ENCODE measurements at regions not wholly inside any gene's neighbourhood (a gene's known extent, or its start where the extent isn't known, plus 50 kb on each side); places are given as distances from the start of the nearest gene placed in this dataset.

DNA sequence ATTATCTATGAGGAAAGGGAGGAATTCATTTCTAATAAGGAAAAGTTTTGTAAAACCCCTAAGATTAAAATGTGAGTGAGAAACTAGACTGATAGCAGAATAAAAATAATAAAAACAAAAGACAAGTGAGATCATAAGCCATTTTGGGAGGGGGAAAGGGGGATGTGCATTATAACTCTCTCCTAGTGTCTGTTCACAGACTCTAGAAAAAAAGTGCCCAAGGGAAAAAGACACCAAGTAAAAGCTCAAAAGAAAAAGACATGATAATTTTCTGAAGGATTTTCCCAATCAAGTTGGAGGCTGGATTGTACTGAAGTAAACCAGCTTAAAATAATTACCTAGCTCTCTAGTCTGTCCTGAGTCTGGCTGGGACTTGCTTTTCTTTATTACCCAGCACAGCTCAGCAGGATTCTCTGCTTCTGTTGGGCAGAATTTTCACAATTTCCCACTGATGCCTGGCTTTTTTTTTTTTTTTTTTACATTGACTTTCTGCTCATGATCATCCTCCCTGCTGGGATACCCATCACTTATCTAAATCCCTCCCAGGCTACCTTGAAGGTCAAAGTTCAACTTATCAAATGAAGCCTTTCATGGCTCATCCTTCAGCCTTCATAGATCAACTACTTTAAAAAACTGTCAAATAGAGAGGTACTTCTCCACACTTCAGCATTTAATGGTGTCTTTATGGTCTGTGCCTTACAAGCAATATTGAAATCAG, 124.2 kb upstream of the KCNJ16 start:
- intact Hi-C loops (cut with DNase I), result no loop called here
- DNase-seq, result no peak

DNA sequence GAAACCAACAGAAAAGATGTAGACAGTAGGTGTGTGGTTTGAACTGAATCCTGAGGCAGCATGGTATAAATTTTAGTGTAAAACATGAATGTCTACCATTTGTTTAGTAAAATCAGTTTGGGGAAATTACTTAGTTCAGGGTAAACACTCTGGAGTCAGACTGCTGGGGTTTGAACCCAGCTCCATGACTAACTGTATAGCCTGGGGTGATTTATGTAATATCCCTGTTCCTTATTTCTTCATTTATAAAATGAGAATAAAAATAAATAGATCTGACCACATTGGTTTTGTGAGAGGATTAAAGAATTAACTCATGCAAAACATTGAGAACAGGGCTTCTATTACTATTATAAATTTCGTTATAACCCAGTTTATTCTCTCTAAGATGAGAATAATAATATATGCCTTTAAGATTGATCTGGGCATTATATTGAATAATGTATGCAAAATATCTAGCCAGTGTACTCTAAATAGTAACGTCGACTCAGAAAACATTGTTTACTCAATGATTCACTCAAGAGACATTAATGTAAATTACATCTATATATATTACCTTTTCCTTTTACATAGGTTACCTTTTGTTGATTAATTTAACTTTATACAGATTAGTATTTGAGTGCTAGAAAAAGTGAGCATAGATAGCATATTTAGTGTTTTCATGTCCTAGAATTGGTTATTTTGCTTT, 120.6 kb upstream of the KCNJ16 start:
- no peak for DNase-seq
- intact Hi-C loops (cut with DNase I), result no loop called here

DNA sequence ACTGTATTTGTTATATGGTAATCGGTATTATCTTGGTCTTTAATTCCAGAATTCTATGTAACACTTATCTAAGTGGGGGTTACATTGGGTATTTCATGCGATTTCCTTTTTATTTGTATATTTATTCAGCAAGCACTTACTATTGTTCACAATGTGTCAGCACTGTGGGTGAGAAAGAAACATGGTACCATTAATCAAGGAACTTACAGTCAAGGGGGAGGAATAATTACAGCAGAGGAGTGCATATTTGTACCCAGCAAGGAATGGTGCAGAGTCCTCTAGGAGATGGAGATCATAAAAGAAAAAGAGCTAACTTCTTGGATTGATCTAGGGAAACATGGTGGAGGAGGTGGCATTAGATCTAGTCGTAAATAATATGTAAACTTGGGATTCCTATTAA, 117.0 kb upstream of the KCNJ16 start:
- intact Hi-C loops (cut with DNase I), result no loop called here
- no peak for DNase-seq

DNA sequence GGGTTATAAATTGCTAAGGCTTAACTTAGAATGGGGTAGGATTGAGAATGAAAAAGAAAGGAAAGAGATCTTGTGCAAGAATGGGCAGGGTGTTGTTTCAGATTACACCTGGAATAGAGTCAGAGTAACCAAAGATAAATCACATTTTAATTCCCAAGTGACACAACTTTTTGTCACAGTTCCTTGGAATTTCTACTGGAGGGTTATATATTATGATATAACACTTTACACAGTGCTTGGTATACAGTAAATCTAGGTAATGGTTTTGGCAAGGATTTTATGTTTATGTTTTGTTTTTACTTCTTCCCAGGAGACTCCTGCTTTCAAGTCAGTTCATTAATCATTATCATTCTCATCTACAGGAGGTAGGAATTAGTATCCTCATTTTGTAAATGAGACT, 115.7 kb upstream of the KCNJ16 start:
- DNase-seq, result no peak
- intact Hi-C loops (cut with DNase I), result no loop called here

DNA sequence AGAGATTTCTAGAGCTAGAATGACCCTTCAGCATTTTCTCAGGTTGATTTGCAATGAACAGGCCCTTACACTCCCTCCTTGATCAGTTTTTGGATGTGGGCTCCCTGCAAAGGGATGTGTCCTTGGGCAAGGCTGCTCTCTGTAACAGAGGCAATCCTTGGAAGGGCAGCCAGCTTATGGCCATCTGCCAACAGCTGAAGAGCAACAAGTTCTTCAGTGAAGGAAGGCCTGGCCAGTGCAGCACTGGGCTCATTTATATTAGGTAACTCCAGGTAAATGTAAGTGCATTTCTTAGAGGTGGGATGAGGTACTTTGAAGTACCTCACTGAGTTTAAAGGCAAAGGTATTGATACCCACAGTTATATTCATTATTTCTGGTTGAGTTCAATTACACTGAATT, 114.3 kb upstream of the KCNJ16 start:
- peak in 29 of 42 donors; percentile 3 to 49 (median 16) for DNase-seq
- intact Hi-C loops (cut with DNase I), result no loop called here

DNA sequence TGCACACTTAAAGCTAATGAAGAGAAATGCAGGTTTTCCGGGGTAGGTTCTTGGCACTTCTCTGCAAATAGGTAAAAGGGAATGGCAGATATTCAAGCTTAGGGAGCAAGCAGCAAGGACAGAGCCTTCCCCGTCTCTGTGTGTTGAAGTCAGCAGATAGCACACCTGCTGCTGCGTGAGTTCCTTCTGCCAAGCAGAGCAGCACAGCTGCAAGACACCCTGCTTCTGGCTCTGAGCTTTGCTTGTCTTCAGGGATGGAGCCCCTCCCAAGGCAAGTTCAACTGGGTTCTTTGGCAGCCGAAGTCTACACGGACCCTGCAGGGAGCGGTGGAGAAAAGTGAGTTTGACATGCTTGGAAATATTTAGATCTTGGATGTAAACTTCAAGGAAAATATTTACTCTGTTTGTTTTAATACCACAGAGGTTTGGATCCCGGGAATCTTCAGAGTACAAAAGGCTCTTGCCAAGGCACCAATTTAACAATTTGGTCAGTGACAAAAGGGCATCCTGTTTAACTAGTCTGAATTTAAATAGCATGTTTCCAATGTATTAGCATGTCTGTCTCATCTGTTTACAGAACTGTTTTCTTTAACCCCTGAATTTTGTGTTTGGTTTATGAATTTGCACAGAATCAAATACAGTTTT, 113.4 kb upstream of the KCNJ16 start:
- DNase-seq, result peak in 19 of 42 donors; percentile 3 to 43 (median 21)
- intact Hi-C loops (cut with DNase I), result no loop called here

DNA sequence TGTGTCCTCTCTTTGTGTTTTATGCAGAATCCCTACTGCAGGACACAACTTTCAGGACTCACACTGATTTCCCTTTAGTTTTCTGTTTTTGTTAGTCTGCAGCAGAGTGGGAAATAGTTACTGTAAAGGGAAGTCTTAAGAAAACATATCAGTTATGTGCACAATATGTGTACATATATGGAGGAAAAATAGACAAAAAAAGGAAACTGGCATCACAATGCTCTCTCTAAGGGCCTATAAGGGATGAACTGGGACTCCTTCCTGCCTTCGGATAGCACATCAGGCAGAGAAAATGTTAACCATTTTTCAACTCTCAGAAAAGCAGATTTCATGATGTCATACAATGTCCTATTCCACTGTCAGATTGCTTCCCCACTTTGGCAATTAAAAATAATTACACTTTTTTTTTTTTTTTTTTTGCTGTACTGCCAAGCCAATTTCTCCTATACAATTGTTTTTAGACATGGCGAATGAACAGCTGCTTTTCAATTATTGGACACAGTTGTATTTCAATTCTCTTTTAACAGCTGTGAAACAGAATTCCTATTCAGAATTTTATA, 112.5 kb upstream of the KCNJ16 start:
- intact Hi-C loops (cut with DNase I), result no loop called here
- no peak for DNase-seq

DNA sequence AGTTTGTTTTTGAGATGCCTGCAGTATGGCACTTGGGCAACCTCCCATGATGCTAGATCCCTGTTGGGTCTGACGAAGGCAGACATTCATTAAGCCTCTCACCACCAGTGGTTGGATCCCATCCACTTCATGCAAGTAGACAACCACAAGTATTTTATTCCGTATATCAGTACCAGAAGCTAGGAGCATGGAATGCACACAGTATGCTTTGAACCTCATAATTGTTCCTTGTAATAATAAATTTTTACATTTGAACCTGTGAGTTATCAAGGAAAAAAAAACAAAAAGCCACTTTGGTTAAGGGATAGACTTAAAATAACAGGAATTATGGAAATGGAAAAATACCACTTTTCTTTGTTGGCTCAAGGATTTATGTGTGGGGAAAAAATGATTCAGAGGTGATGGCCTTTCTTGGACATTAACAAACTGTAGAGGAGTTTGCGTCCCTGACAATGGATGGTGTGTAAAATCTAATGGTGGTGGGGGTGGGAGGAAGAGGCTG, 107.1 kb upstream of the KCNJ16 start:
- DNase-seq, result no peak
- intact Hi-C loops (cut with DNase I), result no loop called here

DNA sequence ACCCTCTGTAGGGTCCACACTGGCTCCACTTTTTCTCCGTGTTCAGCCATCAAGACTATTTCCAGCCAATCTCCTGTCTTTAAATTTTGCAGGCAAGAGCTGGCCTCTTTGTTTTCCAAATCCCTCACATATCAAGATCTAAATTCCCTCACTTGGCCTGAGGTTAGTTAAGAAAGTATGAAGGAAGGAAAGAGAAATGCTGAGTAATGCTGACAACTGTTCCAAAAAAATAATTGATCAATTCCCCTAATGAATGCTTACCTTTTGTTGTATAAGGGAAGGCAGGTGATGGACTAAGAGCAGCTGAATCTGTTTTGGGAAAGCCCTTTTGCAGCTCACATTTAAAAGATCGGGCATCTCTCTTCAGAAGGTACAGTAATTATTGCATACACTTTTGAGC, 105.1 kb upstream of the KCNJ16 start:
- DNase-seq, result no peak
- intact Hi-C loops (cut with DNase I), result no loop called here

DNA sequence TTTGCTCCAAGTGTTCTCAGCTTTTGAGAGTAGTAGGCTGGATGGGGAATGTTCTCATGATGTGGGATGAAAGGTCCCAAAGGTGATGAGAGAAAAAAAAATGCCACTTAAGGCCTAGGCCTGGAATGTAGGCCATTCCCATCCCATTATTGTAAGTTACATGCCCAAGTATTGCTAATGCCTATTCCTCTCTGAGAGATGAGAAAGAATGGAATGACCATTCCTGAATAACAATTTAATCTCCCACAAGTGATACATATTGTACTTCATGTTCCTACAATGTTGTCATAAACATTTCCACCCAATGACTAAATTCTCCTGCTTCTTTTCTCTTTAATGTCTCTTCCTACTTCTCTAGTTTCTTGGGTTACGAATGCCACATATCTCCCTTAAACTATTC, 102.8 kb upstream of the KCNJ16 start:
- intact Hi-C loops (cut with DNase I), result no loop called here
- no peak for DNase-seq

DNA sequence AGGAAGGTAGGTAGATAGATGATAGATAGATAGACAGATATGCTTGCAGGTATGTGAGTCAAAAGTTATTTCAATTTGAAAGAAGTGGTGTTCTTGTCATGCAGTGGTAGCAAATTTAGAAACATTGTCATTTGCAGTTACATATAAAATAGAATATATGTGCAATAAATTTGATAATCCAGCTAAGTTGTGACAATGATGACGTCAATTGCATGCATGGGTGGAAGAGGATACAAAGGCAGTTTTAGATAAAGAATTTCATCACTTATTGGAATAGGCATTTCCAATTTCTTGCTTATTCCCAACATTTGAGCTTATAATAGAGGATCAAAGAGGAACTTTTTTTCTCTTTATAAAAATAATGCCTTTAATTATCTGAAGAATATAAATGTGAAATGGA, 99.2 kb upstream of the KCNJ16 start:
- no peak for DNase-seq
- intact Hi-C loops (cut with DNase I), result no loop called here

DNA sequence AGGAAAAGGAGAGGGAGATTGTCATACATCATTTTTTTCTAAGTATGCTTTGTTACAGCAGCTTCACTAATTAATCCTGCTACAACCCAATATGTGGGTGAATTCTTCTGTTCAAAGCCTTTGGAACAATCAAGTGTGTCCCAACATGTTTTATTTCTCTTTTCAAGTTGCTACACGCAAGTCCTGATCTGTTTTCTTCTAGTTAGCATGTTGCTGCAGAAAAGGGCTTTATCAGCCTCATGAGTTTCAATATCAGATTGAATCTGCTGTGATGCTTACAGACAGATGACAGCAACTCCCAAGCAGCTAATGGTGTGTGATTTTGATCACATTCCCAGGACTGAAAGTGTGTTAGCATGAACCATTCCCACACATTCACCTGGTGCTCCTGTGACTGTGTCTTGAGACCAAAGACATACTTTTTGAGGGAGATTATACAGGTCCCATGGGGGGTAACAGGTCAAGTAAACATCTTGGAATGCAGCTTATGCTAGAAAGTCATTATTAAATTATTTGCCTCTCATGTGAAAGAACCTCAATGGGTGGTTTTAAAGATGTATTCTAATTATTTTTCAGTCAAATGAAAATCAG, 96.9 kb upstream of the KCNJ16 start:
- DNase-seq, result no peak
- intact Hi-C loops (cut with DNase I), result no loop called here

DNA sequence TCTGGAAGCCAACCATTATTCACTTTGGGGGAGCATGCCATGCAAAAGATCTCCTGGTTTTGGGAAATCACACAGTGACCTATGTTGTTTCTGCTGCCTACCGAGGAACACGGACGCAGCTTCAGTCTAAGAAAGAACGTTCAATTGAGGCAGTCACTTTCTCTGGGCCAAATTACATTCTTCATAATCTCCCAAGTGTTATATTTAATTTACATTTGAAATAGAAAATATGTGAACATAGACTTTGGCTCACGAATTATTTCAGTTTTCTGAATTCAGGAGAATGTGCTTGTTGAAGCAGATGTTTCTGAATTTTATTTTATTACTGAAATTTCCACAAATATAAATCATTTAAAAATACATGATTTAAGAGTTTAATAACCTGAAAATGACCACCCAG, 93.6 kb upstream of the KCNJ16 start:
- DNase-seq, result no peak

DNA sequence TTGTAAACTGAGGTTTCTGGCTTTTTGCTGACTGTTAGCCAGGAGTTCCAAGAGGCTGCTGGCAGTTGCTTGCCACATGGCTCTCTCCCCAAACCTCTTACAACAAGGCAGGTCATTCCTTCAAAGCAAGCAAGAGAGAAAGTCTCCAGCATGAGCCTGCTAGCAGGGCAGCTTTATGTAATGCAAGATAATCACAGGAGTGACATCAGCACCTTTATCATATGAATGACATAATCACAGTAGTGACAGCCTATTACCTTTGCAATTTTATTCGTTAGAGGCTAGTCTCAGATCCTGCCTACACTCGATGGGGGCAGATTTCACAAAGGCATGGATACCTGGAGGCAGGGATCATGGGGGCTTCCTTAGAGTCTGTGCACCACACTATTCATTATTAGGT, 79.5 kb upstream of the KCNJ16 start:
- intact Hi-C loops (cut with DNase I), result no loop called here
- DNase-seq, result no peak

More for the DNA sequence above, 93.6 kb upstream of the KCNJ16 start:
- intact Hi-C loops (cut with DNase I), result no loop called here

DNA sequence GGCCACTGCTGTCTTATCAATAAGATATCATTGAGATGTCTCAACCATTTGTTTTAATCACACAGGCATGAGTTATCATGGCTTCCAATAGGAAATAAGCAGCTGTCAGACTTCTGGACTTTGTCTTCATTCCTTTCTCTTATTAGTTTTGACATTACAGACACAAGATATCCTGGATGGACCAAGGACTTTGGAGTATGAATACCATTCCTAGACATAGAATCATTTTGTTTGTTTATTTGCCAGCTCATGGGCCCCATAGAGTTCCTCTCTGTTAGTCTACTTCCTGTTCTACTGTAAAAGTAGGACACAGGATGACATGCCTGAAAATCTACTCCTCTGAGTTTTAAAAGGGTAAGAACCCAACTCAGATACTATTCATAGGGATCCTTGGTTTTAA, 77.7 kb upstream of the KCNJ16 start:
- intact Hi-C loops (cut with DNase I), result no loop called here

DNA sequence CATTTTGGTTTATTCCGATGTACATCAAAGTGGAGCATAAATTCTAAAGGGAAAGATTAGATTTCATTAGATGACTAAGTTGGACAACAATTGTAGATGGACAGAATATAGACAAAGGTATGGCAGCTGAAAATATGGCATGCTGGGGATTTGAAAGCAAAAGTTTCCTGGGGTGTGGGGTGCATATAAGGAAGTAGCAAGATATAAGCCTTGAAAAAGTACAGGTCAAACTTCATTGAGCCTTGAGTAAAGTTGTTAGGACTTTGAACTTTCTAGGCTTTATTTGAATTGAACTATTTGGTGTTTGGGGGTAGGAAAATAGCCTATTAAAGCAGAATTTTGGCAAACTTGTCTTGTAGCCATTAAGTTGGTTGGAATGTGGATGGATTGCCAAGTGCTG, 75.8 kb upstream of the KCNJ16 start:
- DNase-seq, result no peak
- intact Hi-C loops (cut with DNase I), result no loop called here

More for the DNA sequence above, 77.7 kb upstream of the KCNJ16 start:
- DNase-seq, result no peak

DNA sequence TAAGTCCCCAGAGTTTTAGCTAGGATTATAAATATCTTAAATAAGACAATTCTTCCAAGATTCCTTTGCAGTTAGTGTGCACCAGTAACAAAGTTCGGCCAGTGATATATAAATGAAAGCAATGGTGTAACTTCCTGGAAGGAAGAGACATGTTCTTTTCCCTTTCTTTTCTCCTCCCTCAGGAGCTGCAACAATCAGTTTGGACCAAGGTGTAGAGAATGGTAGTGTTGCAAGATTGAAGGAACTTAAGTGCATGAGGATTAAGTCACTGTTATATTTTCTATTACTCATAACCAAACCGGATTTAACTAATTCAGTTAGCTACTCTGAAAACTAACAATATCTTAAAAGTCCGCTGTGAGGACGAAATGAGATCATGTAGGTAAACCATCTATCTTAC, 68.9 kb upstream of the KCNJ16 start:
- DNase-seq, result no peak
- intact Hi-C loops (cut with DNase I), result no loop called here

DNA sequence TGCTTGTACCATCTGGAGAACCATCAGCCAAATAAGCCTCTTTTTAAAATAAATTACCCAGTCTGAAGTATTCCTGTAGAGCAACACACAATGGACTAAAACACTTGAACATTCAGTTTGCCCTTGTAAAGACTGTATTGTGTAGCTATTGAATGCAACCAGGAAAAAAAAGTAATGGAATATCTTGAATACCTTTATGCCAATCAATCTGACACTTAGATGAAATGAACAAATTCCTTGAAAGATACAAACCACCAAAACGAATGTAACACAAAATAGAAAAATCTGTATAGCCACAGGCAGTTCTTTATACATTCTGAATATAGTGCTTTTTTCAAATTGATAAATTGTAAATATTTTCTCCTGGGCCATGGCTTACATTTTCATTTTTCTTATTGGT, 63.3 kb upstream of the KCNJ16 start:
- intact Hi-C loops (cut with DNase I), result no loop called here

DNA sequence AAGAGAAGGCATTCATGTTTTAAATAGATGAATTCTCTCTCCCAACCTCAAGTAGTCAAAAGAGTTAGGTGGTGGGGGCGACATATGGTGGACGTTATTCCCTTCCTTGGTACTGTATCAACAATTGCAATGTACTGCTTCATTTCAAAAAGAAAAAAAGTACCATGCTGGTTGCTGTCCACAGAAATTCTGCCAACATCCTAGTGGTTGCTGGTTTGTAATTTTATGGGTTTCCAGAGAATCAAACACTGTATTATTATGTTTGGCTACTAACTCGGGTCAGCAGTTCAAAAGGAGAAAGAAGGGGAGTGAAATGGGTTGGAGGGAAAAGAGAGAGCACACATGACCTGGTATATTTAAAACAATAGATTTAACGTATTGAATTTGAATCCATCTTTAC, 61.1 kb upstream of the KCNJ16 start:
- intact Hi-C loops (cut with DNase I), result no loop called here

More for the DNA sequence above, 63.3 kb upstream of the KCNJ16 start:
- no peak for DNase-seq

DNA sequence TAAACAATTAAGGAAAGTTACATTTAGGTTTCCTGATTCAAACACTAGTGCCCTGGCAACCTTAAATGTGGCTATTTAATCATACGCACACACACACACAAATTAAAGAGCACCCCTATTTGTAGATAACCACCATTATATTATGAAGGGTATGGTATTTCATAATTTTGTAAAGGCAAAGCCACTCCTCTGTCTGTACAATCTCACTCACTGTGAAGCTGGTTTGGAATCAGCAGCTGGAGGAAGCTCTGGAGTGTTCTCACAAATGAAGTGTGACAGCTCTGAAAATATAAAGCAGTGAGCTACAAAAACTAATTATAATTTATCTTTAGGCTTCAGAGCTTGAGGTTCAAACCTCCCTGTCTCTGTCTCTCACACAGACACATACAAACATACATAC, 57.9 kb upstream of the KCNJ16 start:
- no peak for DNase-seq

More for the DNA sequence above, 61.1 kb upstream of the KCNJ16 start:
- DNase-seq, result no peak

More for the DNA sequence above, 57.9 kb upstream of the KCNJ16 start:
- intact Hi-C loops (cut with DNase I), result no loop called here

All from head of caudate nucleus (tissue), 42 donors.